Aorta (tissue), 5 donors: ENCODE measurements at regions not wholly inside any gene's neighbourhood (a gene's known extent, or its start where the extent isn't known, plus 50 kb on each side); places are given as distances from the start of the nearest gene placed in this dataset.

ENCODE experiments used
- ATAC-seq: fragments of 200-7000 bp; cut with Tn5 transposase; one replicate; pipeline ENCODE4 v1.9.1; 2022; ENCODE audit warnings: moderate library complexity; ENCODE audit not compliant: low FRiP score
- DNase-seq, 2 donors: peaks; one replicate each; pipeline ENCODE4 v3.0.0-alpha.2; 2020
- H3K27ac ChIP-seq, 2 donors: one replicate each; pipeline ENCODE4 v1.5.1; 2013; ENCODE audit warnings: low read length in 2 of 2, mild to moderate bottlenecking in 2 of 2, moderate library complexity in 2 of 2, control low read depth in 1 of 2, inconsistent platforms in 1 of 2, low read depth in 1 of 2
- H3K27me3 ChIP-seq, 2 donors: one replicate each; pipeline ENCODE4 v1.6.1; 2013; ENCODE audit warnings: control low read depth in 1 of 2, low read length in 1 of 2, mild to moderate bottlenecking in 1 of 2, moderate library complexity in 1 of 2; ENCODE audit not compliant: insufficient read depth in 2 of 2, control insufficient read depth in 1 of 2
- H3K36me3 ChIP-seq, 2 donors: one replicate each; pipeline ENCODE4 v1.6.1; 2013; ENCODE audit warnings: control low read depth in 1 of 2, low read length in 1 of 2, mild to moderate bottlenecking in 1 of 2; ENCODE audit not compliant: insufficient read depth in 2 of 2, control insufficient read depth in 1 of 2
- H3K4me1 ChIP-seq, 2 donors: one replicate each; pipeline ENCODE4 v1.6.1; 2013; ENCODE audit warnings: low read length in 2 of 2, control low read depth in 1 of 2, mild to moderate bottlenecking in 1 of 2, moderate library complexity in 1 of 2; ENCODE audit not compliant: insufficient read depth in 2 of 2, control insufficient read depth in 1 of 2
- H3K4me3 ChIP-seq, 2 donors: one replicate each; pipeline ENCODE4 v1.5.1; 2013; ENCODE audit warnings: low read length in 2 of 2, control low read depth in 1 of 2, mild to moderate bottlenecking in 1 of 2
- H3K9me3 ChIP-seq: one replicate; pipeline ENCODE4 v1.6.1; 2013; ENCODE audit warnings: mild to moderate bottlenecking, low read length; ENCODE audit not compliant: control insufficient read depth
- WGBS, 2 donors: extraction: QIAGEN DNeasy Blood & Tissue Kit; methylation state at CpG; one replicate each; pipeline ENCODE4 v1.1.7; 2013; 5-methylcytosine and 5-hydroxymethylcytosine counted together
- intact Hi-C, 2 donors: fragments of 100-400 bp; cut with DNase I; formaldehyde crosslinking; loops; one replicate each; pipeline versions ENCODE4 v1.14.2 to v1.15.0; 2022
- donor health status: healthy with polysubstance abuse.
- donor health status: Bipolar disorder and iron deficiency.
- donor health status: DM: no; HTN: no; CAD: no.
- donor health status: DM: no; HTN: no; CAD: no.
- donor health status: DM: yes; HTN: yes; CAD: no.

DNA sequence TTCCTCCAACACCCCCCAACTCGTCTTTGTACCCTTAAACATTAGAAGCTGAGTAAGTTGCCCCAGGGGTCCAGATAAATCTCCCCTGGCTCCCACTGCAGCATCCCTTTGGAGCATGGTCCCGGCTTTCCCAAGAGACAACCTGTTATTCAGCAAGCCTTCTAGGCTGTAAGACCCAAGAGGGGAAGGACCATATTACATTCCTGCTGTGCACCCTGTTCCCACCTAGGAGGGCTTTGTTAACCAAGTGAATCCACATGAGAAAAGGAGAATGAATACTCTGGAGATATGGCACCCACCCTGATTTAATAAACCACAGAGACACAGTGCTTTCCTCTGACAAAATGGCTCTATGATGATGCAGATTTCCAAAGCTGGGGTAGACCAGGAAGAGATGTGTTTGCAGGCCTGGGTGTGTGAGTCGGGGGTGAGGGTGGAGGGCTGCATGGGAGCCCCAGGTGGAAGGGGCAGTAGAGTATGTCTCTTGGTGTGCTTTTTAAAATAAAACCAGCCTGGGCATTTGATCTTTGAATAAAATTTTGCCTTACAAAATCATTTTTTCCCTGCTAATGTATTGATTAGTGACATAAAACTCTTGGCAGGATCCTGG is 325.2 kb downstream of the DRD1 start:
- 88 to 93% methylated on average over 3 of the region's 3 CpGs for WGBS, 2 donors
- Histone ChIP-seq H3K36me3 (no peaks in the 10 kb centered on the region), H3K4me1 (no peaks in the 10 kb centered on the region), H3K9me3 (peaks cover 4% of the 10 kb centered on the region), H3K27ac (no peak overlapping the region), H3K27me3 (no peaks in the 10 kb centered on the region), H3K4me3 (no peak overlapping the region)
- intact Hi-C loops = no loop called here
- ATAC-seq (no peak), DNase-seq (no peak)

DNA sequence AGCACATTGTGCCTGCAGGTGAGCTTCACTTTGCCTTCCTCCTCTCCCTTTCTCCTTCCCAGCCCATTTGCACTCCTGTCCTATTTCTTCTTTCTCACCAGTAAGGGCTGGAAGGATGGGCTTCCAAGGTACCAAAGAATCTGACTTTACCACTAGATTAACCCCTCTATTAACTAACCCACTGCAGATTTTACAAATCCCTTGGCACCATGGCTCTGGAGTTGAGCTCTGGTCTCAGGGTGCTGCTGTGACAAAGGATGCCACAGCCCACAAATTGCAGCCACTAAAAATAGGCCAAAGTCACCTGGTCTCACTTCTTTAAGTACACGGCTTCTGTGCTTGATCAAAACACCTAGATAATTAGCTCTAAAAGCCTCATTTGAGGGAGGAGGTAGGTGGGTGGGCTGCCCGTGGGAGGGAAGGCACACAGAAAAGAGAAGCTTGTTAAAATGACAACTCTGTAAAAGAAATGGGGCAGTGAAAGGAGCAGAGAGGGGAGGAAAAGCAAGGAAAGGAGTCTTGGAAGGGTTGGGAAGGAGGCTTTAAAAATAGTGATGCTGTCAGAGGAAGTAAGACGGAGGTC is 327.4 kb downstream of the DRD1 start:
- Histone ChIP-seq H3K4me1 (no peaks in the 10 kb centered on the region), H3K36me3 (no peaks in the 10 kb centered on the region), H3K27me3 (no peaks in the 10 kb centered on the region), H3K4me3 (no peak overlapping the region), H3K27ac (no peak overlapping the region), H3K9me3 (peaks cover 2% of the 10 kb centered on the region)
- 79 to 83% methylated on average over 3 of the region's 3 CpGs for WGBS, 2 donors
- intact Hi-C loops = no loop called here
- DNase-seq = no peak
- no peak for ATAC-seq

DNA sequence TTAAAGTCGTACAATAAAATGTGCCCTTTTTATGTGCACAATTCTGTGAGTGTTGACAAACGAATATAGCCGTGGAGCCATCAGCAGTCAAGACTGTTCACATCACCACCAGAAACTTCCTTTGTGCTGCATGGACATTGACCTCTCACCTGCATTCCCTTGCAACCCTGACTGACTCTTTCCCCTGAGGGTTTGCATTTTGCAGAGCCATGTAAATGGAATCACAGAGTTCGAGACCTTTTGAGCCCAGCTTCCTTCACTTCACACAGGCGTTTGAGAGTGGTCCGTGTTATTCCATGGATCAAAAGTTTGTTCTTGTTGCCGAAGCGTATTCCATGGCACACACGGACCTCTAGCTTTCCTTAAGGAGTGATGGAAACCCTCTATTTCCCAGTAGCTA is 328.2 kb downstream of the DRD1 start:
- no peak for ATAC-seq
- no peak for DNase-seq
- no peak overlapping the region for H3K27ac ChIP-seq
- peaks cover 2% of the 10 kb centered on the region for H3K9me3 ChIP-seq
- intact Hi-C loops = no loop called here
- H3K4me3 ChIP-seq = no peak overlapping the region
- no peaks in the 10 kb centered on the region for H3K27me3 ChIP-seq
- no peaks in the 10 kb centered on the region for H3K4me1 ChIP-seq
- WGBS, 2 donors = 52 to 70% methylated on average over 9 of the region's 9 CpGs
- no peaks in the 10 kb centered on the region for H3K36me3 ChIP-seq

DNA sequence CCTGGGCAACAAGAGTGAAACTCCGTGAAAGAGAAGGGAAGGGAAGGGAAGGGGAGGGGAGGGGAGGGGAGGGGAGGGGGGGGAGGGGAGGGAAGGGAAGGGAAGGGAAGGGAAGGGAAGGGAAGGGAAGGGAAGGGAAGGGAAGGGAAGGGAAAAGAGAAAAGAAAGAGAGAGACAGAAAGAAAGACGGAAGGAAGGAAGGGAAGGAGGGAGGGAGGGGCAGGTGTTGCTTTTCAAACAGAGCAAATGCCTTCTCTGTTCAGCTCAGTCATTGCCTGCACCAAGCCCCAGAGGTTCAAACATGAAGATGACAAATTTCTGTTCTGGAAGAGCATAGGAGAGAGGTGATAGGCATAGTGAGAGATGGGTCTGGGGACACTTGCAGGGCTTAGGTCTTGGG is 330.0 kb downstream of the DRD1 start:
- H3K27ac ChIP-seq = no peak overlapping the region
- no peaks in the 10 kb centered on the region for H3K27me3 ChIP-seq
- H3K4me1 ChIP-seq = no peaks in the 10 kb centered on the region
- 80 to 82% methylated on average over 1 of the region's 2 CpGs for WGBS, 2 donors
- H3K36me3 ChIP-seq = no peaks in the 10 kb centered on the region
- intact Hi-C loops = no loop called here
- H3K4me3 ChIP-seq = no peak overlapping the region
- ATAC-seq (no peak), DNase-seq (no peak)
- no peaks in the 10 kb centered on the region for H3K9me3 ChIP-seq

DNA sequence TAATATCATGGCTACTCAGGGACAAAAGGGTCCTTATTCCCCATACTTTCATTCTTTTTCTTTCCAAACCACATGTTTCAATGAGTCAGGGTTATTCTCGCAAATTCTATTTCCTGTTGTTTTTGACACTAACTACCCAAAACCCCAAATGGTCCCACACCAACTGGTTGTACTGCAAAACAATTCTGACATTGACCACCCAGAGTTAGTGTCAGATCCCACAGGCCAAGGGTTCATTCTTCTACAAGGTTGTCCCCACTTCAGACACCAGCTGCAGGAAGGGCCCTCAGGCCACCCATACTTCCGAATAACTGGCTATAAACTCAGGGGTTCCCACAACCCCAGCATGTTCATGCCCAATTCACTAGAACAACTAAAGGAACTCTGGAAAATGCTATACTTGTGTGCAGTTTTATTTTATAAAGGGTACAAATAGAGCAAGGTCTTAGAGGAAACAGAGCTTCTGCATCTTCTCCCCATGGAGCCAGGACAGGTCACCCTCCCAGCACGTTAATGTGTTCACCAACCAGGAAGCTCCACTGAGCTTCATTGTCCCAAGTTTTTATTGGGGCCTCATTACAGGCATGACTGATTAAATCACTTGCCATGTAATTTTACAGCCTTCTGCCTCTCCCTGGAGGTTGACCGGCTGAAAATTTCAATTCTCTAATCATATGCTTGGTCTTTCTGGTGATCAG is 334.8 kb downstream of the DRD1 start:
- no peaks in the 10 kb centered on the region for H3K9me3 ChIP-seq
- 90 to 92% methylated on average over 4 of the region's 4 CpGs for WGBS, 2 donors
- H3K27me3 ChIP-seq = no peaks in the 10 kb centered on the region
- no peak overlapping the region for H3K4me3 ChIP-seq
- DNase-seq (no peak), ATAC-seq (no peak)
- no peaks in the 10 kb centered on the region for H3K36me3 ChIP-seq
- H3K27ac ChIP-seq = no peak overlapping the region
- H3K4me1 ChIP-seq = no peaks in the 10 kb centered on the region
- intact Hi-C loops = no loop called here

DNA sequence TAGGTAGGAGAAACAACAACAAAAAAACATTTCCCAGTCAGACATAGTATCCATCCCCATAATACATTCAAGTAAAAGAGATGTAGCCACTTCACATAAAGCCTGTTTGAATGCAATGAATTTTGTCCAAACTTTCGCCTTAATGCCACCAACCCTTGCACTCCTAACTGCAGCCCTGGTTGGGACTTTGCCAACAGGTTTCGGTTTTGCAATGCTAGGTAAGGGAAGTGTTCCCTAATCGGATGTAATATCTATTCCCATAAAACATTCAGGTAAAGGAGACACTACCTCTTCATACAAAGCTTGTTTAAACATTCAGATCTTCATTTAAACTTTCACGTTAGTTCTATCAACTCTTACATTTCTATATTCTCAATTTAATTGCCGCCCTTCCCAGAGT is 336.1 kb downstream of the DRD1 start:
- WGBS, 2 donors = 85 to 95% methylated on average over 5 of the region's 5 CpGs
- intact Hi-C loops = no loop called here
- ATAC-seq (no peak), DNase-seq (no peak)
- Histone ChIP-seq H3K27ac (no peak overlapping the region), H3K4me3 (no peak overlapping the region), H3K27me3 (no peaks in the 10 kb centered on the region), H3K4me1 (no peaks in the 10 kb centered on the region), H3K36me3 (no peaks in the 10 kb centered on the region), H3K9me3 (no peaks in the 10 kb centered on the region)

DNA sequence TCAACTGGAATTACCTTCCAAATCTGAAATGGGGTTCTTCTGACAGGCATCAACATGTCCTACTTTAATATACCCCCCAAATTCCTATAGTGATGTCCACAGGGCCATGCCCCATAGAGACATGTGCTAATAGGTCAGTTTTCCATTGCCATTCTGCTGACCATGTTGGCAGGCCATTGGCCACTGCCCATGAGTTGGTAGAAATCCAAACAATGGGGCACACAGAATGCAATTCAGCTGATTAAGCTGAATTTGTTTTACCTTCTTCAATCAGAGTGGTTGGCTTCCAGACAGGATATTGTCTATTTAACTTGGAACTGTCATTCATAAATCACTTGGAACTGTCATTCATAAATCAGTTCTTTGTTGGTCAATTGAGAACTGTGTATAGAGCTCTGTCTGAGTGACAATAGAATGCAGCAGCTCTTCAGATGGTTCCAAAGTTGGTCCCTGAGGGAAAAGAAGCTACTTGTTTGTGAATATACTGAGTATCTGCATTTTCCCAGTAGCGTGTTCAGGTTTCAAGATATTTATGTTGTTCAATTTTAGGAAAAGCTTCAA is 336.9 kb downstream of the DRD1 start:
- Histone ChIP-seq H3K27me3 (no peaks in the 10 kb centered on the region), H3K27ac (no peak overlapping the region), H3K4me3 (no peak overlapping the region), H3K9me3 (no peaks in the 10 kb centered on the region), H3K36me3 (no peaks in the 10 kb centered on the region), H3K4me1 (no peaks in the 10 kb centered on the region)
- DNase-seq (no peak), ATAC-seq (no peak)
- intact Hi-C loops = no loop called here
- 96 to 100% methylated on average over 1 of the region's 1 CpG for WGBS, 2 donors

DNA sequence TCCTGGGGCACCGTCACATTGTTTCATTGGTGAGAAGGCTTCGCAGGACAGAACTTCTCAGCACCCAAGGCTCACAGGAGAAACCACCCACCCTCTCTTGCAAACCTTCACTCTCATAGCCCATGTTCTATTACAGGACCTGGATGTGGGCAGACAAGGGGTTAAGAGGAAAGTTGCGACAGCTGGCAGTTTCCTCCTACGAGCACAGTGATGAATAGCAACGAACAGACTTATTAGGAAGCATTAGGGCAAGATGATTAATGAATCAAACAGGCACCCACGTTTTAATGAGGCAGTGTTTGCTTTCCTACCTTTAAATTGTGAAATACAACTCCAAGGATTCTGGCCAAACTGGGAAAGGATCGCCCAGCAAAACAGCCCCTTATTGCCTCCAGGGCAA is 339.3 kb downstream of the DRD1 start:
- H3K4me3 ChIP-seq = no peak overlapping the region
- no peaks in the 10 kb centered on the region for H3K36me3 ChIP-seq
- no peaks in the 10 kb centered on the region for H3K27me3 ChIP-seq
- no peaks in the 10 kb centered on the region for H3K4me1 ChIP-seq
- ATAC-seq = no peak
- H3K27ac ChIP-seq = no peak overlapping the region
- 37 to 41% methylated on average over 7 of the region's 7 CpGs for WGBS, 2 donors
- DNase-seq = no peak
- H3K9me3 ChIP-seq = no peaks in the 10 kb centered on the region
- intact Hi-C loops = no loop called here

DNA sequence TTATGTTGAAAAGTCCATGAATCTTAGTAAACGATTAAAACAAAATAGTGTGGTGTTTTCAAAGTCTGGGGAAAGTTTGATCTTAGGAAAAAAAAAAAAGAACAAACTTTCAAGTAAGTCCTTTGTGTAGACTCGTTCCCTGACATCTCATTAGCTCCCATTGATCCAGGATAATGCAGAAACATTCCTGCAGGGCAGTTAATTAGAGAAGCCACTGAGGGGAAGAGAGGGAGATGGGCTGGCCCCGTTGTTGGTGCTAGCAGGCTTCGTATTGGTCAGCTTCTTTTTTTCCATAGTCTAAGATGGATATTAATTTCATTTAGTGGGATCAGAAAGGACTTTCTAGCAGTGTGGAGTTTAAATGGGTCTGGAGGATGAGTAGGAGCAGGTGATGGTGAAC is 340.2 kb downstream of the DRD1 start:
- Histone ChIP-seq H3K27me3 (no peaks in the 10 kb centered on the region), H3K4me3 (no peak overlapping the region), H3K9me3 (no peaks in the 10 kb centered on the region), H3K36me3 (no peaks in the 10 kb centered on the region), H3K4me1 (no peaks in the 10 kb centered on the region), H3K27ac (no peak overlapping the region)
- no peak for DNase-seq
- intact Hi-C loops = no loop called here
- ATAC-seq = no peak
- 68 to 73% methylated on average over 4 of the region's 4 CpGs for WGBS, 2 donors
